Chondrocyte (in vitro differentiated cells): ENCODE measurements at regions not wholly inside any gene's neighbourhood (a gene's known extent, or its start where the extent isn't known, plus 50 kb on each side); places are given as distances from the start of the nearest gene placed in this dataset.

ENCODE experiments used
- DNase-seq: peaks from one replicate; pipeline ENCODE4 v3.0.0; 2021; ENCODE audit warnings: mixed read lengths, low spot score
- H3K27ac Mint-ChIP-seq: one replicate; pipeline ENCODE4 v1.8.0; 2021; ENCODE audit warnings: mild to moderate bottlenecking, moderate library complexity, mixed read lengths; ENCODE audit not compliant: unreplicated experiment
- H3K27me3 Mint-ChIP-seq: 2 replicates; pipeline ENCODE4 v1.8.0; 2021; ENCODE audit warnings: low read depth, mixed read lengths
- H3K36me3 Mint-ChIP-seq: 2 replicates; pipeline ENCODE4 v1.8.0; 2021; ENCODE audit warnings: low read depth, mixed read lengths
- H3K4me1 Mint-ChIP-seq: 2 replicates; pipeline ENCODE4 v1.8.0; 2021; ENCODE audit warnings: low read depth, mild to moderate bottlenecking, mixed read lengths
- H3K4me3 Mint-ChIP-seq: one replicate; pipeline ENCODE4 v1.8.0; 2021; ENCODE audit warnings: mild to moderate bottlenecking, moderate library complexity, mixed read lengths; ENCODE audit not compliant: unreplicated experiment
- H3K9me3 Mint-ChIP-seq: 2 replicates; pipeline ENCODE4 v1.8.0; 2021; ENCODE audit warnings: low read depth, mixed read lengths
- TF ChIP-seq, protein P1 (sequence below): fragments of 200-600 bp; sonication (generic); IDR thresholded peaks from 2 replicates; pipeline ENCODE4 v1.5.0; 2021; ENCODE audit warnings: antibody characterized with exemption, mild to moderate bottlenecking, moderate library complexity

DNA sequence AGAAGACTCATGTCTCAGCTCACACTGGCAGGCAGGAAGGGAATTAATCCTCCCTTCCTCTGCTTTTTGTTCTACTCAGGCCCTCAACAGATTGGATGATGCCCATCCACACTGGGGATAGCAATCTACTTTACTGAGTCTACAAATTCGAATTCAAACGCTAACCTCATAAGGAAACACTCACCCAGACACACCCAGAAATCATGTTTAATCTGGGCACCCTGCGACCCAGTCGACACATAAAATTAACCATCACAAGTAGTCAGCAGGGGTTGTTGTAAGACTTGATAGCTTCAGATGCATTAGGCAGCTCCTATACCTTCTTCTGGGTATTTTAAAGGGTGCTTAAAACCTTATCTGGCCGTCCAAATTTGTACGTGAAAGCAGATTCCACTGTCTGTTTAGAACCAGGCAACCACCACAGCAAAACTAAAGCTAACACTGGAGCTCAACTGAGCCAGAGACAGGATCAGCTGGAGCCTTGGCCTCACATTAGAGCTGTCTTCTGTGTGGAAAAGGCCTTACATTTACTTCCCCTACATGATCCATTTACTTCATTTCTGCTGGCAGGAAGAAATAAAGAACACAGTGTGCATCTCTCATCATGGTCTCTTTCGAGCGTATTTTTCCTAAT, 407.3 kb upstream of the PPP2R3A start:
- Mint-ChIP-seq H3K4me1 (no peaks in the 10 kb centered on the region), H3K27me3 (no peaks in the 10 kb centered on the region), H3K36me3 (no peaks in the 10 kb centered on the region), H3K27ac (no peak overlapping the region), H3K9me3 (no peaks in the 10 kb centered on the region), H3K4me3 (no peak overlapping the region)
- TF ChIP-seq, protein P1, sequence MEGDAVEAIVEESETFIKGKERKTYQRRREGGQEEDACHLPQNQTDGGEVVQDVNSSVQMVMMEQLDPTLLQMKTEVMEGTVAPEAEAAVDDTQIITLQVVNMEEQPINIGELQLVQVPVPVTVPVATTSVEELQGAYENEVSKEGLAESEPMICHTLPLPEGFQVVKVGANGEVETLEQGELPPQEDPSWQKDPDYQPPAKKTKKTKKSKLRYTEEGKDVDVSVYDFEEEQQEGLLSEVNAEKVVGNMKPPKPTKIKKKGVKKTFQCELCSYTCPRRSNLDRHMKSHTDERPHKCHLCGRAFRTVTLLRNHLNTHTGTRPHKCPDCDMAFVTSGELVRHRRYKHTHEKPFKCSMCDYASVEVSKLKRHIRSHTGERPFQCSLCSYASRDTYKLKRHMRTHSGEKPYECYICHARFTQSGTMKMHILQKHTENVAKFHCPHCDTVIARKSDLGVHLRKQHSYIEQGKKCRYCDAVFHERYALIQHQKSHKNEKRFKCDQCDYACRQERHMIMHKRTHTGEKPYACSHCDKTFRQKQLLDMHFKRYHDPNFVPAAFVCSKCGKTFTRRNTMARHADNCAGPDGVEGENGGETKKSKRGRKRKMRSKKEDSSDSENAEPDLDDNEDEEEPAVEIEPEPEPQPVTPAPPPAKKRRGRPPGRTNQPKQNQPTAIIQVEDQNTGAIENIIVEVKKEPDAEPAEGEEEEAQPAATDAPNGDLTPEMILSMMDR, result no peak
- DNase-seq, result no peak

DNA sequence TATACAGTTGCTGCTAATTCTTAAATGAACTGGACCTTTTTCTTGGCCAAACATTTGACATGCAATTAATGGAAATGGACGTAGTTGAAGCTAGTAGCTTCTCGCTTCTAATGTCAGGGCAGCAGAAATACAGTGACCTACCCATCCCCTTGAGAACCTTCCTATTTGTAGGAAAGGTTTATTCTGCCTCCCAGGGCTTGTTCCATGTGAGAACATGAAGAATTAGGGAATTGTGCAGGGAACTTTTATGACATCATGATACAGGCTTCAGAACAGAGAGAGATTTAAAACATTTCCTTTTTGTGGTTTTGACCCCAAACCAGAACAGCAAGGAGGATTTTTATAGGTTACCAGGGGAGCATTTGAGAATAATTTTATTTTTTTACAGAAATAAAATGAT, 406.6 kb upstream of the PPP2R3A start:
- H3K9me3 Mint-ChIP-seq, result no peaks in the 10 kb centered on the region
- H3K36me3 Mint-ChIP-seq, result no peaks in the 10 kb centered on the region
- H3K27ac Mint-ChIP-seq, result no peak overlapping the region
- DNase-seq, result no peak
- TF ChIP-seq, protein P1, result no peak
- H3K4me1 Mint-ChIP-seq, result no peaks in the 10 kb centered on the region
- H3K4me3 Mint-ChIP-seq, result no peak overlapping the region
- no peaks in the 10 kb centered on the region for H3K27me3 Mint-ChIP-seq

DNA sequence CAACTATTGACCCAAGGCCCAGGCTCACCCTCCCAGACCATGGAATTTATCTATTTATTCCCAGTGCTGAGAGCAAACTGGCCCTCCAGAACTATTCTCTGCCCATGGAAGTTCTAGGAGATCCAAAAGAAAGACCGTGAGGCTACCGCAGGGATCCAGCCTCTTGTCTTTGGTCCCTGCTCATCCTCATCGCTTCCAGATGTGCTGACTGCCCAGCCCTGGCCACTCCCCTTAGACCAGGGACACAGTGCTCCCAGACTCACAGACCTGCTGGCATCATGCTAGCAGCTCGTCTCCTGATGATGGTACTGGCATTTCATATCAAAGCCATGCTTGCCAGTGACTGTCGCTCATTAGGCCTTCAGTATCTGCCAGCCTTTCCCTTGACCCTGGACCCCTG, 405.7 kb upstream of the PPP2R3A start:
- Mint-ChIP-seq H3K36me3 (no peaks in the 10 kb centered on the region), H3K9me3 (no peaks in the 10 kb centered on the region), H3K4me3 (no peak overlapping the region), H3K27ac (no peak overlapping the region), H3K4me1 (no peaks in the 10 kb centered on the region), H3K27me3 (no peaks in the 10 kb centered on the region)
- TF ChIP-seq, protein P1, result no peak
- DNase-seq, result no peak

DNA sequence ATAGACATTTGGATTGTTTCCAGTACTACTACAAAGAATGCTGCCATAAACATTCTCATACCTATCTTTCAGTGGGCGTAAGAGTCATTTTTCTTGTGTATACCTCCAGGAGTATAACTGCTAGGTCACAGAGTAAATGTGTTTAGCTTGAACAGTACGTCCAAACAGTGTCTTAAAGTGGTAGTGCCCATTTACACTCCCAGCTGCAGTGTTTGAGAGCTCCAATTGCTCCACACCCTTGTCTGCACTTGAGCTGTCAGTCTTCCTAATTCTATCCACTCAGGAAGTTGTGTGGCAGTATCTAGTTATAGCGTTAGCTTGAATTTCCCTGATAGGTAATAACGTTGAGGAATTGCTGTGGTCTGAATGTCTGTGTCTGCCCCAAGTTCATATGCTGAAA, 404.7 kb upstream of the PPP2R3A start:
- no peak for DNase-seq
- TF ChIP-seq, protein P1, result no peak

DNA sequence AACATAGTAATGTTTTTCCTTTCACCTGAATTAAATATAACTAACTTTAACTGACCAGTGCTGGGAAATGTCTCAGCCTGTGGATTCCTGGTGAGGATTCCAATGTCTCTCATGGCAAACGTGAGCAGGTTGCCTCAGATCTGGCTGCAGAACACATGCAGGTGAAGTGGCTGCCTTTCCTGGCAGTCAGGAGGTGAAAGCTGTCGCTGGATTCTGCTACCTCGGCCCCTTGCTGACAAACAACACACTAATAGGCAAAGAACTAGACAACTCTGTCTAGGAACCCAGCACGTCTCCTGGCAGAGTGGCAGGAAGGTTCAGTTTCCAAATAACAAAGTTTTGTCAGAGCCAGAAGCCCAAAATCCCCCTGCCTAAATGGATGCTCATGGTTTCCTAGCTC, 400.8 kb upstream of the PPP2R3A start:
- no peak overlapping the region for H3K4me3 Mint-ChIP-seq
- TF ChIP-seq, protein P1, result no peak

More for the DNA sequence above, 404.7 kb upstream of the PPP2R3A start:
- no peak overlapping the region for H3K4me3 Mint-ChIP-seq
- no peak overlapping the region for H3K27ac Mint-ChIP-seq
- H3K27me3 Mint-ChIP-seq, result no peaks in the 10 kb centered on the region
- H3K9me3 Mint-ChIP-seq, result no peaks in the 10 kb centered on the region
- no peaks in the 10 kb centered on the region for H3K36me3 Mint-ChIP-seq
- no peaks in the 10 kb centered on the region for H3K4me1 Mint-ChIP-seq

More for the DNA sequence above, 400.8 kb upstream of the PPP2R3A start:
- DNase-seq, result no peak
- no peaks in the 10 kb centered on the region for H3K9me3 Mint-ChIP-seq
- peaks cover 3% of the 10 kb centered on the region for H3K27me3 Mint-ChIP-seq
- H3K36me3 Mint-ChIP-seq, result no peaks in the 10 kb centered on the region
- H3K4me1 Mint-ChIP-seq, result no peaks in the 10 kb centered on the region
- H3K27ac Mint-ChIP-seq, result no peak overlapping the region
